ENCODE measurements at regions not wholly inside any gene's neighbourhood (a gene's known extent, or its start where the extent isn't known, plus 50 kb on each side); places are given as distances from the start of the nearest gene placed in this dataset.

DNA sequence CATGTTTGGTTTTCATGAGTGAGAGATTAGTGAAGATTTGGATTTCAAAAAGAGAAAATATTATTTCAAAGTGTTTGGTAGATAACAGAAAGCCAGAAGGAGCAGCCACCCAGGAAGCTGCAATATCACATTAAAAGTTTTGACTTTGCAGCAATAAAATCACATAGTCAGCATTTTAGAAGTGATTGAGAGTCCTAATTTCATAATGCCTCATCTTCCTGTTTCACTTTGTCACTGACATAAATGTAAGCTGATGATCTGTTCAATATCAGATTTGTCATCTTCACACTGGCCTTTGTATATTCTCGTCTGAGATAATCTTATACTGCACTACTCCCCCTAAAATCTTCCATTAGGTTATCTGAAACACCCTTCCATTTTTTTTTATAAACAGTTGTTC, 690.5 kb downstream of the ADCYAP1 start:
- Histone ChIP-seq H3K4me1 (no peaks in the 10 kb centered on the region), H3K9me3 (no peaks in the 10 kb centered on the region), H3K36me3 (no peaks in the 10 kb centered on the region), H3K27me3 (no peaks in the 10 kb centered on the region), H3K27ac (no peak overlapping the region), H3K4me3 (no peak overlapping the region)
- DNase-seq (ENCODE audit: low spot score in 2 of 2): no peak
- intact Hi-C loops (cut with DNase I): no loop called here
- TF ChIP-seq, protein P1, sequence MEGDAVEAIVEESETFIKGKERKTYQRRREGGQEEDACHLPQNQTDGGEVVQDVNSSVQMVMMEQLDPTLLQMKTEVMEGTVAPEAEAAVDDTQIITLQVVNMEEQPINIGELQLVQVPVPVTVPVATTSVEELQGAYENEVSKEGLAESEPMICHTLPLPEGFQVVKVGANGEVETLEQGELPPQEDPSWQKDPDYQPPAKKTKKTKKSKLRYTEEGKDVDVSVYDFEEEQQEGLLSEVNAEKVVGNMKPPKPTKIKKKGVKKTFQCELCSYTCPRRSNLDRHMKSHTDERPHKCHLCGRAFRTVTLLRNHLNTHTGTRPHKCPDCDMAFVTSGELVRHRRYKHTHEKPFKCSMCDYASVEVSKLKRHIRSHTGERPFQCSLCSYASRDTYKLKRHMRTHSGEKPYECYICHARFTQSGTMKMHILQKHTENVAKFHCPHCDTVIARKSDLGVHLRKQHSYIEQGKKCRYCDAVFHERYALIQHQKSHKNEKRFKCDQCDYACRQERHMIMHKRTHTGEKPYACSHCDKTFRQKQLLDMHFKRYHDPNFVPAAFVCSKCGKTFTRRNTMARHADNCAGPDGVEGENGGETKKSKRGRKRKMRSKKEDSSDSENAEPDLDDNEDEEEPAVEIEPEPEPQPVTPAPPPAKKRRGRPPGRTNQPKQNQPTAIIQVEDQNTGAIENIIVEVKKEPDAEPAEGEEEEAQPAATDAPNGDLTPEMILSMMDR (IDR thresholded peaks at IDR 0.05): no peak

DNA sequence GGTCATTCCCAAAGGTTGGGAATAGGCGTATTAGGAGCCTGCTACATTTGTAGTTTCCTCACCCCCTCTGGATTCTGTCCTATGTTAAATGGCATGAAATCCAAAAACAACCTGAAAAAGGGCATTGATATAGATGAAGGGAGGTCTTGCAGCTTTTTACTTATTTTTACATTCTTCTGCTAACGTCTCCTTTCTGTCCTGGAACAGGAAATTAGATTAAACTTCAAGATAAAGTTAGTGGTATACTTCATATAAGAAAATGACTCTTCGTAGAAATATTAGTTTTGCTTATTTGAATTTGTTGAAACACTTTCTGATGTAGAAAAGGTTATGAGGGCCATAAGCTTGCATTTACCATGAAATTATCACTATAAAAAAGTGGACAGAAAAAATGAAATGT, 694.5 kb downstream of the ADCYAP1 start:
- H3K4me3 ChIP-seq: no peak overlapping the region
- no peaks in the 10 kb centered on the region for H3K36me3 ChIP-seq
- no peak overlapping the region for H3K27ac ChIP-seq
- no peak for DNase-seq (ENCODE audit: low spot score in 2 of 2)
- TF ChIP-seq, protein P1 (IDR thresholded peaks at IDR 0.05): no peak
- intact Hi-C loops (cut with DNase I): no loop called here
- no peaks in the 10 kb centered on the region for H3K27me3 ChIP-seq
- no peaks in the 10 kb centered on the region for H3K9me3 ChIP-seq
- no peaks in the 10 kb centered on the region for H3K4me1 ChIP-seq

DNA sequence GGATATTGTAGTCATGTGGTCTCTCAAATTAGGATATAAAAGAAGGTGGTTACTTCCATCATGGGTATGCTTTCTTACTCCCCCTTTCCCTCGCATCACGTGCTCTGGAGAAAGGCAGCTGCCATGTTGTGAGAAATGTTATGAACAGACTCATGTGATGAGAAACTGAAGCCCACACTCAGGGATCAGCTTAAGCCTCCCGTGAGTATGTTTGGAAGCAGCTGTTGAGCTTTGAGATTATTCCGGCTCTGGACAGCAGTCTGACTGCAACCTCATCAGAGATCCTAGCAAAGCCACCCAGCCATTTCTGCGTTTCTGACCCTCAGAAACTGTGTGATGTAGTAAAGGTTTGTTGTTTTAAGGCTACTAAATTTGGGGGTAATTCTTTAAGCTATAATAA, 700.1 kb downstream of the ADCYAP1 start:
- no peaks in the 10 kb centered on the region for H3K36me3 ChIP-seq
- TF ChIP-seq, protein P1 (IDR thresholded peaks at IDR 0.05): no peak
- no peaks in the 10 kb centered on the region for H3K27me3 ChIP-seq
- intact Hi-C loops (cut with DNase I): no loop called here
- no peaks in the 10 kb centered on the region for H3K4me1 ChIP-seq
- H3K4me3 ChIP-seq: no peak overlapping the region
- no peak for DNase-seq (ENCODE audit: low spot score in 2 of 2)
- no peaks in the 10 kb centered on the region for H3K9me3 ChIP-seq
- H3K27ac ChIP-seq: no peak overlapping the region

DNA sequence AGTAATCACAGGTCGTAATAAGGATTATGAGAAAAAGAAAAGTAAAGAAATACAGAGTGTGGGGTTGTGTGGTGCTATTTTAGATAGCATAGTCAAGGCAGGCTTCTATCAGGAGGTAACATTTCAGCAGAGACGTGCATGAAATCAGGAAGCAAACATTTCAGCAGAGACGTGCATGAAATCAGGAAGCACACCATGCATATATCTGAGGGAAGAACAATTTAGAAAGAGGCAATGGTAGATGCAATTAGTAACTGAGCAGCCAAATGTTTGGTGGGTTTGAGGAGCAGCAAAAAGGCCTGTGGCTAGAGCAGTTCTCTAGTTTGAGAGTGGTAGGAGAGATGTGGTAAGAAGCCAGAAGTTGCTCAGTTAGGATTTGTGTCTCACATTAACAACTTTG, 713.7 kb downstream of the ADCYAP1 start:
- H3K36me3 ChIP-seq: no peaks in the 10 kb centered on the region
- H3K27me3 ChIP-seq: no peaks in the 10 kb centered on the region
- DNase-seq (ENCODE audit: low spot score in 2 of 2): no peak
- intact Hi-C loops (cut with DNase I): no loop called here
- H3K4me3 ChIP-seq: no peak overlapping the region
- TF ChIP-seq, protein P1 (IDR thresholded peaks at IDR 0.05): no peak
- H3K27ac ChIP-seq: no peak overlapping the region
- no peaks in the 10 kb centered on the region for H3K4me1 ChIP-seq
- H3K9me3 ChIP-seq: no peaks in the 10 kb centered on the region

DNA sequence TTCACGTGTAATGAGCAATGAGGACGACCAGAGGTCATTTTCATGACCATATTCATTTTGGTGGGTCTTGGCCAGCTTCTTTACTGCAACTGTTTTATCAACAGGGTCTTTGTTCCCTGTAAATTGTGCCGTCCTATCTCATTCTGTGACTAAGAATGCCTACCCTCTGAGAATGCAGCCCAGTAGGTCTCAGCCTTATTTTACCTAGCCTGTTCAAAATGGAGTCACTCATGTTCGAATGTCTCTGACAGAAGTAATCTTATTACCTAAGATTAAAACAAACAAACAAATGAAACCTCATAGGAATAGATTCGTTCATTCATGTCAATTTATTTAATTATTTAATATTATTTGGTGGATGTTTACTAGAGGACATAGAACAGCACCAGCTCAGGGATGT, 714.8 kb downstream of the ADCYAP1 start:
- TF ChIP-seq, protein P1 (IDR thresholded peaks at IDR 0.05): no peak
- intact Hi-C loops (cut with DNase I): no loop called here
- no peaks in the 10 kb centered on the region for H3K9me3 ChIP-seq
- H3K4me3 ChIP-seq: no peak overlapping the region
- no peaks in the 10 kb centered on the region for H3K4me1 ChIP-seq
- H3K27ac ChIP-seq: no peak overlapping the region
- H3K36me3 ChIP-seq: no peaks in the 10 kb centered on the region
- DNase-seq (ENCODE audit: low spot score in 2 of 2): no peak
- no peaks in the 10 kb centered on the region for H3K27me3 ChIP-seq

DNA sequence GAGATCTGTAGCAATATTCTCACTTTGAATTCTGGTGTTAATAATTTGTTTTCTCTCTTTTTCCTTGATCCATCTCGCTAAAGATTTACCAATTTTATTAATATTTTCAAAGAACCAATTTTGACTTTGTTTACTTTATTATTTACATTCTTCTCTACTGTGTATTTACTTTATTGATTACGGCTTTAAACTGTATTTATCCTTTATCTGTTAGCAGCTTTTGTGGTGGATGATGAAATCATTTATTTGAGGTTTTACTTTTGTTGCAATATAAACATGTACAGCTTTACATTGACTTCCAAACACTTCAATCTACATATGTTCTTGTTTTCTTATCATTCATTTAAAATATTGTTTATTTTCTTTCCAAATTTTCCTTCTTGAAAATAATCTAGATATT, 719.9 kb downstream of the ADCYAP1 start:
- Histone ChIP-seq H3K4me3 (no peak overlapping the region), H3K36me3 (no peaks in the 10 kb centered on the region), H3K4me1 (no peaks in the 10 kb centered on the region), H3K9me3 (no peaks in the 10 kb centered on the region), H3K27ac (no peak overlapping the region), H3K27me3 (no peaks in the 10 kb centered on the region)
- TF ChIP-seq, protein P1 (IDR thresholded peaks at IDR 0.05): no peak
- intact Hi-C loops (cut with DNase I): no loop called here
- DNase-seq (ENCODE audit: low spot score in 2 of 2): no peak

Measured in ascending aorta (tissue), 2 donors.